Activated CD4-positive, alpha-beta T cell treated with anti-CD3 and anti-CD28 coated beads, Interleukin-2, amount 50 U/mL, for 4 hours (primary cell): ENCODE measurements at regions not wholly inside any gene's neighbourhood (a gene's known extent, or its start where the extent isn't known, plus 50 kb on each side); places are given as distances from the start of the nearest gene placed in this dataset.

Experiments
- DNase-seq, 2 experiments: peaks; one replicate each; pipeline ENCODE4 v3.0.0-alpha.2; 2020

- DNase-seq: no peak
Measured at GRCh38 chr11:128365044-128365443, 222.3 kb downstream of the ETS1 start.

DNA sequence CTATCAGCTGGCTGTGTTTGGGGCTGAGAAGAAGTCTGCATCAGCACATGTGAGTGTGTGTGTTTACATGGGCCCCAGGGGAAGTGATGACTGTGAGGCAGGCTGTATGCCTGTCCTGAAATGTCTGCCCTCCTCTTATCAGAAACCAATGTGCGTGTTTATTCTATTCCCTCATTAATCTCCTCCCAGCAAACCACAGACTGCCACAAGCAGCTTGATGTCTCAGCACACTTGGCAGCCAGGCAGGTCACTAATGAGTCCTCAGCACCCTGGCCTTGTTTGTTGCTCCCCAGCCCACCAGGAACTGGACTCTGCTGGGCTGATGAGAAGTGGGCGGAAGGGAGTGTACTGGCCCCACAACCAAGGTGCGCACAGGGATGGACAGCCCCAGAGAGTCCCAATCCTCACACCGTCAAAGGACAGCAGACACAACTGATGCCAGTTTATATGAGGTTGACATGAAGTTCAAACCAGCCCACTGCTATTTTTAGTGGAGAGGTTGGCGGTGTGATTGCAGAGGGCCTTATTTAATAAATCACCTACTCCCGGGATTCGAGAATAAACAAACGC lies 225.8 kb downstream of the ETS1 start:
- no peak for DNase-seq

- no peak for DNase-seq
Measured at GRCh38 chr11:128359515-128359914, 227.8 kb downstream of the ETS1 start.

GRCh38 chr11:128357073-128357472 lies 230.3 kb downstream of the ETS1 start:
- no peak for DNase-seq

DNA sequence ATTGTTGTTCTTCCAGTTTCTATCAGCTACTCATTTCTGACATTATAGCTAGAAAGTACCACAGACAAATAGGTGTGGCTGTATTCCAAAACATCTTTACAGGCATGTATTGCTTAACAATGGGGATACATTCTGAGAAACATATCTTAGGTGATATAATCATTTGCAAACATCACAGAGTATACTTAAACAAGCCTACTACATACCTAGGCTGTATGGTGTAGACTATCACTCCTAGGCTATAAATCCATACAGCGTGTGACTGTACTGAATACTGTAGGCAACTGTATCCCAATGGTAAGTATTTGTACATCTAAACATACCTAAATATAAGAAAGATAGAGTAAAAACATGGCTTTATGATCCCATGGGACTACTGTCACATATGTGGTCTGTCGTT lies 231.8 kb downstream of the ETS1 start:
- DNase-seq: no peak

GRCh38 chr11:128354476-128354875 lies 232.9 kb downstream of the ETS1 start:
- DNase-seq: no peak

DNA sequence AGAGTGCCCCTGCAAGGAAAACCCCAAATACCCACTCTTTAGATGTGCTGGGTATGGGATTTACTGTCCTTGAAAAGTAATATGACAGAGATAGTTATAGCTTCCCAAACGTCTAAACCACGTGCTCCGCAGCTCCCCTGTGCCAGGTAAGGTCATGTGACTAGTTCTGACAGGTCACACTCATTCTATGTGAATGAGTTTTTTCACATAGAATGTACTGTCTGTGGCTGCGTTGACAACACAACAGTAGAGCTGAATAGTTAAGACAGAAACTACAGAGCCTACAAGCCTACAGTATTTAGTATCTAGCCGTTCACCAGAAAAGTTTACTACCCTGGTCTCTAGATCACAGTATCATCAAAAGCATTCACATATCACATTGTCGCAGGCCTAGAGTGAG lies 236.2 kb downstream of the ETS1 start:
- no peak for DNase-seq

DNA sequence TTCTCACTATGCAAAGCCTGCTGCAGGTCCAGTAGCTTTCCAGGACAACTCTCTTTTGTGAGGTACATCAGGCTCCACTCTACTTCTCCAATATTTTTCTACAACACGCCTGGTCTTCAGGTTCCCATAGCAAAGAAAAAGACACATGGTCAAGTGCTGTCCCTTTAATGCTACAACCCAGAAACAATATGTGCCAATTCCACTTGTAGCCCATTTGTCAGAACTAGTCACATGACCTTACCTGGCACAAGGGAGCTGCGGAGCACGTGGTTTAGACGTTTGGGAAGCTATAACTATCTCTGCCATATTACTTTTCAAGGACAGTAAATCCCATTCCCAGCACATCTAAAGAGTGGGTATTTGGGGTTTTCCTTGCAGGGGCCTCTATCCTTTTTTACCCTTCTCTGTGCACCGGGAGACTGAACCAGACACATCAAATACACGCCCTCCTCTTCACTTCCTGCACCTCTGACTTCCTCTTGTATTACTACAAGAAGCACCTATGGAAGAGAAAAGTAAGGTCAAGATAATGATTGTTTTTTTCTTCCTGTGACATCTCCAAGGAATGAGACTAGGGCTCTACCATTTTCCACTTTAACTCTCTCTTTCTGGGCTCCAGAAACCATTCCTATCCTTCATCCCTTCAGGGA lies 237.6 kb downstream of the ETS1 start:
- no peak for DNase-seq

GRCh38 chr11:128346804-128347203 lies 240.6 kb downstream of the ETS1 start:
- DNase-seq: no peak

- no peak for DNase-seq
Measured at GRCh38 chr11:128345316-128345715, 242.0 kb downstream of the ETS1 start.

DNA sequence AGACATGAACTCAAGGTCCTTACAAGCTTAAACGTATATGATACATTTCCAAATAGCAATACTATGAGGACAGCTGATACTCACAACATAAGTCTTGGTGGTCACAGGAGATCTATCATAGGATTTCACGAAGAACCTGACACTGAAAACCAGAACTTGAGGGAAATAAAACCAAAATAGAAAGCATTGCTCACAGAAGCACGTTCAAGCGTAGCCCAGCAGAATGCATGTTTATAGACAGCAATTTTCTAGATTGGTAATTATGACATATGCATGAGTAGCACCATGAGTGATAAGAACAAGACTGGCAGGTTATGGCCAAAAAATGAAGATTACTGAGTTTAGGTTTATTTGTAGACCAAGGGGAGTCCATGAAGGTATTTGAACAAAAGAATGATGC lies 243.5 kb downstream of the ETS1 start:
- no peak for DNase-seq

- DNase-seq: no peak
Measured at GRCh38 chr11:128343135-128343514, 244.2 kb downstream of the ETS1 start.

DNA sequence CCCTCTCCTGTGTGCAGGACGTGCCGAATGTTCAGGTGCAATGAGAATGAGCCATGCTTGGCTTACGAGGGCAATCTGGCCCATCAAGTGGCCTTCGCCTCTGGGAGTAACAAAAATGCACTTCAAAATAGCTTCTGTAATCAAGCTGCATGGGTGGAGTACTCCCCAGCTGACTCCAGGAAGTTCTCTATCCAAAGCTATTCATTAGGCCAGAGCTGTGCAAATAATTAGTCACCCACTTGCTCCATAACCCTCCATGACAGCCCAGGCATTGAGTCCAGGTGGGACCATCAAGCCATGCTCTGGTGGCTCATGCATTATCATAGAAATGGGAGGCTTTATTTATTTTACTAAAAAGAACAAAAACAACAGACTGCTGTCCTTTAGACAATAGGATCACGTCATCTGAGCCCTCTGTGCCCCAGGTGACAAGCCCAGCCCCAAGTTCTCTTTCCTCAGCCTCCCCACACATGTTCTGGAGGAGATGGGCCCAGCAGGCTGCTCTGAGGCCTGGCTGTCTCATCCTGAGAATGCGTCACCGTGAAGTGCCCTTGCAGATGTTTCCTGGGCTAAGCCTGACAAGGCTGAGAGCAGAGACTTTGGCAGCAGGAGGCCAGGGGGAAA lies 244.7 kb downstream of the ETS1 start:
- DNase-seq: peak; percentile 37 to 43

- DNase-seq: peak; percentile 39 to 43
Measured at GRCh38 chr11:128341280-128342248, 245.8 kb downstream of the ETS1 start.

GRCh38 chr11:128339792-128340191 lies 247.6 kb downstream of the ETS1 start:
- DNase-seq: no peak

DNA sequence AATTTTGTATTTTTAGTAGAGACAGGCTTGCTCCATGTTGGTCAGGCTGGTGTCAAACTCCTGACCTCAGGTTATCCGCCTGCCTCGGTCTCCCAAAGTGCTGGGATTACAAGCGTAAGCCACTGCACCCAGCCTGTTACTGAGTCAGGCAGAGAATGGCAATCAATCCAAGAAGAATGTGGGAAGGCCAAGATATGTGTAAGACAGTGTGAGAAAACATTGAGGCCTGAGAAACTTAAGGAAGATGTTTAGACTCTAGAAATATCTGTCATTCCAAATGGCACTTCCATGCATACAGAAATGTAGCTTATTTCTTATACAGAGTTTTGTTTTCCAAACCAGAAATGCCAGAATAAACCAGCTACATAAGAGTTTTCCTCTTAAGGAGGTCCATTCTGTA lies 248.5 kb downstream of the ETS1 start:
- DNase-seq: no peak

DNA sequence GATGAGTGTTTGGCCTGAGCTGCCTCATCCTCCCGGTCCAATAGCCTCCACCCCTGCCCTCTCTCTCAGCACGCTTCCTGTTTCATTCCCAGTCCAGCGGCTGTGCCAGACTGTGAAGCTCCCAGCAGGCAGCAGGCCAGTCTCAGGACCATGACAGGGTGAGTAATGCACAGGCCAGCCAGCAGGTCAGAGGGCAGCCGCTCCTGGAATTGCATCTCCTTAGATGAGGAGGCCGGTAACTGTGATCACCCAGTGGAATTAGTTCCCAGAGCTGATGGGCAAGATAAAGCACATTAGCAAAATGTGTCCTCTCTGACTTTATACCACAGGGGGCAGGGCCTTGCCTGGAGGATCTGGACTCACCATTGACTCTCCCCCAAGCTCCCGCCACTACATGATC lies 251.2 kb downstream of the ETS1 start:
- no peak for DNase-seq

- no peak for DNase-seq
Measured at GRCh38 chr11:128335729-128336128, 251.6 kb downstream of the ETS1 start.

DNA sequence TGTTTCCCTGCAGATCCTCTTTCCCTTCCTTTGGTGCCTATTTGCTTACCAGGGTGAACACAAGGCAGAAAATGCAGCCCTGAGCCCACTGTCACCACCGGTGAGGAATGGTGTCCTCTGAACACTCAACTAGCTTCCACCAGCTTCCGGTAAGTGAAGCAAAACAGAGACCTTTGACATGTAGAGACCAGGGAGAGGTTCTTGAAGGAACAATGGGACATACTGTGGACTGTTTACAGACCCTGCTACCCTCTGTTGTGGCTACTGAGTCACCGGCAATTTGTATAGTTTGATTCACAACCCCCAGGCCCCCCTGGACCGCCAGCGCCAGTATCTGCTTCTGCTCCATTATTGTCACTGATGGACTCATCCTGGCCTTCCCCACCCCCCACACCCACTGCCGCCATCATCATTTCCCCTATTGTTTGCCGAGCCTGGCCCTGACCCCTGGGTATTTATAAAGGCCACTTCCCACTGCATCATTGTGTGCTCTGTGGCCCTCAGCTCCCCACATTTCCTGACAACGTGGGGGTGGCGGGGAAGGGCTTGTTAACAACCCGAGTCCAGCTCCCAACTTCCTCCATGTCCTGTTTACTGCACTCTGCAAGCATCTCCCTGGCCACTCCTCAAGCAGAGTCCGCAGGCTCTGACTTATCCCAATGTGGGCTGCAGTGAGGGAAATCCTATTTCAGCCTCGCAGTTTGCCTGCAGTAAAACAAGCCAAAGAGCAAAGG lies 252.9 kb downstream of the ETS1 start:
- no peak for DNase-seq

- no peak for DNase-seq
Measured at GRCh38 chr11:128331317-128331716, 256.0 kb downstream of the ETS1 start.

- DNase-seq: no peak
Measured at GRCh38 chr11:128330203-128330602, 257.2 kb downstream of the ETS1 start.

DNA sequence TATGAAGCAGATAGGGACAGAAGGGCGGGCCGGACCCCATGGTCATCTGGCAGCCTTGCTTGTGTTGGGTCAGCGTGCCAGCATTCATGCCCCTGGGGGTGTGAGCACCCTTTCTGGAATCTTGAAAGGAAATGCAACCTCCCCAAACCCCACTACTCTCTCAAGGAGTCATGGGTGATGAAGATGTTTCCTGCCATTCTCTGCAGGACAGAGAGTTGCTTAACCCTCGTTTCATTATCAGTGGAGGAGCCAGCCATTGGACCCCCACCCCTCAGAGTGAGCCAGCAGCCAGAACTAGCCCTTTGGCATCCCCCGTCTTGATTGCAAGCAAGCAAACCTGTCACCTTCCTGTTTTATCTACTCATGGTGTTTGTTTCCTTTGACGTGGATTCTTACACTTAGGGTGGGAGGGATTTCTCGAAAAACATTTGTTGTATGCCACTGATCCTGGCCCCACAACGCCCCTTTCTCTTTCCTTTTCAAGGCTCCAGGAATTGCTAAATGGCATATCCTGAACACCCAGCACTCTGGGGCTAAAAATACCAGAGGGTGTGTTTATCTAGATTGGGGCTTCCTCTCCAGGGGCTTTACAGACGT lies 258.3 kb downstream of the ETS1 start:
- no peak for DNase-seq
